Testis (tissue), 2 donors: ENCODE measurements at regions not wholly inside any gene's neighbourhood (a gene's known extent, or its start where the extent isn't known, plus 50 kb on each side); places are given as distances from the start of the nearest gene placed in this dataset.
"Not testable (repeated sequence)": the region's sequence is repeated elsewhere in the genome, so short reads cannot be mapped to it uniquely, and the experiment has no call there.

ENCODE experiments used
- CTCF ChIP-seq, 3 experiments: fragments of 450-650 bp in 2 of 3; fragments of 200-600 bp in 1 of 3; sonication (generic) in 1 of 3; IDR thresholded peaks; one replicate each; pipeline ENCODE4 v1.5.1; 2016 to 2019; ENCODE audit warnings: antibody characterized with exemption in 3 of 3, mild to moderate bottlenecking in 2 of 3, moderate library complexity in 1 of 3
- POLR2A ChIP-seq: fragments of 450-650 bp; IDR thresholded peaks from one replicate; pipeline ENCODE4 v1.6.1; 2017; ENCODE audit warnings: antibody characterized with exemption, mild to moderate bottlenecking, moderate library complexity

DNA sequence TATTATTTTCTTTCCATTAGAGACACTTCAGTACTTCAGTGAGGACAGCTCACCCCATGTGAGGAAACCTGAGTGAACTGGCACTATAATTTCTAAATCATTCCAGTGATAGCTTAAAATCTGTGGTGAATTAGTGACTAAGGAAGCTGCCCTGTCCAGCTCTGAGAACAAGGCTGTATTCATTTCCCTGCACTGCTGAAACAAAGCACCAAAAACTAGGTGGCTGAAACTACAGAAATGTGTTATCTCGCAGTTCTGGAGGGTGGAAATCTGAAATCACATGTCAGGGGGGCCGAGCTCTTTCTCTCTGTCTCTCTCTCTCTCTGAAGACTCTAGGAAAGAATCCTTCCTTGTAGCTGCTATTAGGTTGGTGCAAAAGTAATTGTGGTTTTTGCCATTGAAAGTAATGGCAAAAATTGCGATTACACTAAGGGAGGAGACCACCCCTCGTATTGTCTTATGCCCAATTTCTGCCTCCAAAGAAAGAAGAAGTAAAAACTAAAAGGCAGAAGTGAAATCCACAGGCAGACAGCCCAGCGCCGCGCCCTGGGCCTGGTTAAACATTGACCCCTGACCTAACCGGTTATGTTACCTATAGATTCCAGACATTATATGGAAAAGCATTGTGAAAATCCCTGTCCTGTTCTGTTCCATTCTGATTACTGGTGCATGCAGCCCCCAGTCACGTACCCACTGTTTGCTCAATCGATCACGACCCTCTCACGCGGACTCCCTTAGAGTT, 153.0 kb upstream of the LRRN1 start:
- not testable (repeated sequence) for TF ChIP-seq CTCF (IDR thresholded peaks at IDR 0.05); POLR2A
